WTC11 (cell line): ENCODE measurements at regions not wholly inside any gene's neighbourhood (a gene's known extent, or its start where the extent isn't known, plus 50 kb on each side); places are given as distances from the start of the nearest gene placed in this dataset.

Experiments
- ESRRA ChIP-seq: sonication (generic); formaldehyde crosslinking; IDR thresholded peaks from 2 replicates; pipeline ENCODE4 v1.8.1; 2022; ENCODE audit warnings: mild to moderate bottlenecking, missing genetic modification reagents, borderline replicate concordance
- IRF2 ChIP-seq: sonication (generic); formaldehyde crosslinking; IDR thresholded peaks from 2 replicates; pipeline ENCODE4 v1.8.0; 2022; ENCODE audit warnings: low read depth, missing genetic modification reagents, borderline replicate concordance
- KAT7 ChIP-seq: sonication (generic); formaldehyde crosslinking; IDR thresholded peaks from 2 replicates; pipeline ENCODE4 v1.8.1; 2023; ENCODE audit warnings: missing genetic modification reagents, mild to moderate bottlenecking, borderline replicate concordance
- MXD4 ChIP-seq: fragments of 250-450 bp; sonication (Bioruptor Pico); IDR thresholded peaks from 2 replicates; pipeline ENCODE4 v1.8.0; 2021; ENCODE audit warnings: mild to moderate bottlenecking, moderate library complexity, borderline replicate concordance
- NFYB ChIP-seq: sonication (generic); formaldehyde crosslinking; conservative IDR thresholded peaks from 2 replicates; pipeline ENCODE4 v1.8.0; 2022; ENCODE audit warnings: low read depth, missing genetic modification reagents
- RELA ChIP-seq: sonication (generic); formaldehyde crosslinking; IDR thresholded peaks from 2 replicates; pipeline ENCODE4 v1.8.1; 2022; ENCODE audit warnings: missing genetic modification reagents, mild to moderate bottlenecking, borderline replicate concordance
- SP1 ChIP-seq: sonication (generic); formaldehyde crosslinking; conservative IDR thresholded peaks from 2 replicates; pipeline ENCODE4 v1.8.1; 2022; ENCODE audit warnings: missing genetic modification reagents
- TEAD1 ChIP-seq: sonication (generic); formaldehyde crosslinking; IDR thresholded peaks from 2 replicates; pipeline ENCODE4 v1.8.0; 2022; ENCODE audit warnings: mild to moderate bottlenecking, missing genetic modification reagents
- USF1 ChIP-seq: sonication (generic); formaldehyde crosslinking; IDR thresholded peaks from 2 replicates; pipeline ENCODE4 v1.8.0; 2022; ENCODE audit warnings: mild to moderate bottlenecking, missing genetic modification reagents
- ZNF121 ChIP-seq: sonication (generic); formaldehyde crosslinking; IDR thresholded peaks from 2 replicates; pipeline ENCODE4 v1.8.0; 2023; ENCODE audit warnings: missing genetic modification reagents
- TF ChIP-seq, protein P1 (sequence below): fragments of 200-600 bp; IDR thresholded peaks from 2 replicates; pipeline ENCODE4 v1.8.0; 2022; ENCODE audit warnings: antibody characterized with exemption

DNA sequence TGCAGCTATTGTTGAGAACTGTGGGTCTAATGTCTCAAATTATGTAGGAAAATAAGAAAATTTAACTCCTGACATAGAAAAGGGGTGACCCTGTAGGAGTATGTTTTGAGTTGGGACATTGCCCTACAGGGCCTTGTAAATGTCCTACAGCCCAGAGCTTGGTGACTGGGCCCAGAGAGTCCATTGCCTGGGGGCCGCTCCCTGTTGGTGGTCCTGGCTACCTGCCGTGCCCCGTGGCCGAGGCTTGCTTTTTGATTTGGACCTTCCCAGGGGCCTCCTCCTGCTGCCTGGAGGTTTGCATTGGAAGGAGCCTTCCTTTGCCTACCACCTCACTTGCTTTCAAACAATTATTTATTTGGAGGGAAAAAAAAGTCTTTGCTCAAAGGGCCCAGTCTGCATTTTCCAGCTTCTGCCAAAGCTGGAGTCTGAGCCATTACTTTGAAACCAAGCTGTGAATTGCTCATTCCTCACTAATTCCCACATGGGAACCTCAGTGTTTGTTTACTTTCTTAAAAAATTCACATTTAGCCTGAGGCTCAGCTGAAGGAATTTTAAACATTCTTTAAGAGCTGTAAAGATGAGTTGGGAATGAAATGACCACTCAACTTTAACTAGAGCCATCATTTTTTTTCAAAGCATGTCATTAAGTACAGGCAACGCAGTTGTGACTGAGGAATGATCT is 355.0 kb downstream of the GLRX3 start:
- TF ChIP-seq TEAD1 (CRISPR knock-in tag), result no peak
- TF ChIP-seq, protein P1, sequence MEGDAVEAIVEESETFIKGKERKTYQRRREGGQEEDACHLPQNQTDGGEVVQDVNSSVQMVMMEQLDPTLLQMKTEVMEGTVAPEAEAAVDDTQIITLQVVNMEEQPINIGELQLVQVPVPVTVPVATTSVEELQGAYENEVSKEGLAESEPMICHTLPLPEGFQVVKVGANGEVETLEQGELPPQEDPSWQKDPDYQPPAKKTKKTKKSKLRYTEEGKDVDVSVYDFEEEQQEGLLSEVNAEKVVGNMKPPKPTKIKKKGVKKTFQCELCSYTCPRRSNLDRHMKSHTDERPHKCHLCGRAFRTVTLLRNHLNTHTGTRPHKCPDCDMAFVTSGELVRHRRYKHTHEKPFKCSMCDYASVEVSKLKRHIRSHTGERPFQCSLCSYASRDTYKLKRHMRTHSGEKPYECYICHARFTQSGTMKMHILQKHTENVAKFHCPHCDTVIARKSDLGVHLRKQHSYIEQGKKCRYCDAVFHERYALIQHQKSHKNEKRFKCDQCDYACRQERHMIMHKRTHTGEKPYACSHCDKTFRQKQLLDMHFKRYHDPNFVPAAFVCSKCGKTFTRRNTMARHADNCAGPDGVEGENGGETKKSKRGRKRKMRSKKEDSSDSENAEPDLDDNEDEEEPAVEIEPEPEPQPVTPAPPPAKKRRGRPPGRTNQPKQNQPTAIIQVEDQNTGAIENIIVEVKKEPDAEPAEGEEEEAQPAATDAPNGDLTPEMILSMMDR, result no peak
- no peak for TF ChIP-seq KAT7 (CRISPR knock-in tag)
- TF ChIP-seq USF1 (CRISPR knock-in tag), result no peak
- TF ChIP-seq RELA (CRISPR knock-in tag), result no peak
- no peak for TF ChIP-seq SP1 (CRISPR knock-in tag)
- no peak for TF ChIP-seq NFYB (CRISPR knock-in tag)
- no peak for TF ChIP-seq MXD4 (CRISPR knock-in tag)
- no peak for TF ChIP-seq ZNF121
- TF ChIP-seq IRF2 (CRISPR knock-in tag), result no peak
- no peak for TF ChIP-seq ESRRA (CRISPR knock-in tag)
